RCC 7860 (cell line): ENCODE measurements at regions not wholly inside any gene's neighbourhood (a gene's known extent, or its start where the extent isn't known, plus 50 kb on each side); places are given as distances from the start of the nearest gene placed in this dataset.
A peak's percentile ranks its signal among the peaks of the same experiment; 100 is the strongest.

Experiments used
- DNase-seq: peaks from one replicate; pipeline ENCODE4 v3.0.0-alpha.2; 2015; ENCODE audit warnings: low spot score
- FAIRE-seq: peaks from 2 replicates; lab custom pipeline; 2012; peaks lifted over from hg19 to GRCh38; lab: Jason Lieb, UNC

GRCh38 chr11:37406651-37407050, 808.6 kb upstream of the RAG2 start:
- DNase-seq (no peak), FAIRE-seq (peak; percentile 86)

GRCh38 chr11:37404231-37404630, 806.2 kb upstream of the RAG2 start:
- FAIRE-seq (no peak), DNase-seq (no peak)

GRCh38 chr11:37402663-37403062, 804.6 kb upstream of the RAG2 start:
- DNase-seq (no peak), FAIRE-seq (no peak)

- FAIRE-seq, result no peak
- DNase-seq, result no peak
Measured at GRCh38 chr11:37394236-37394870, 796.3 kb upstream of the RAG2 start.

GRCh38 chr11:37391615-37392014, 793.6 kb upstream of the RAG2 start:
- FAIRE-seq, result no peak
- DNase-seq, result no peak

- DNase-seq (no peak), FAIRE-seq (no peak)
Measured at GRCh38 chr11:37390576-37391083, 792.6 kb upstream of the RAG2 start.

- DNase-seq (no peak), FAIRE-seq (no peak)
Measured at GRCh38 chr11:37378958-37379357, 780.9 kb upstream of the RAG2 start.

- no peak for DNase-seq
- no peak for FAIRE-seq
Measured at GRCh38 chr11:37372667-37373066, 774.6 kb upstream of the RAG2 start.

GRCh38 chr11:37371346-37371970, 773.4 kb upstream of the RAG2 start:
- peak; percentile 11 for DNase-seq
- peak; percentile 38 for FAIRE-seq

GRCh38 chr11:37370817-37371216, 772.8 kb upstream of the RAG2 start:
- DNase-seq, result no peak
- no peak for FAIRE-seq

GRCh38 chr11:37364246-37364839, 766.3 kb upstream of the RAG2 start:
- no peak for FAIRE-seq
- no peak for DNase-seq

- DNase-seq (no peak), FAIRE-seq (no peak)
Measured at GRCh38 chr11:37353192-37353591, 755.2 kb upstream of the RAG2 start.

- FAIRE-seq, result no peak
Measured at GRCh38 chr11:37352485-37352884, 754.4 kb upstream of the RAG2 start.

GRCh38 chr11:37343290-37343689, 745.3 kb upstream of the RAG2 start:
- DNase-seq, result no peak
- FAIRE-seq, result no peak

More at GRCh38 chr11:37352485-37352884, 754.4 kb upstream of the RAG2 start:
- no peak for DNase-seq

- FAIRE-seq (no peak), DNase-seq (no peak)
Measured at GRCh38 chr11:37336401-37336800, 738.4 kb upstream of the RAG2 start.

GRCh38 chr11:37333345-37333744, 735.3 kb upstream of the RAG2 start:
- FAIRE-seq (no peak), DNase-seq (no peak)

GRCh38 chr11:37323843-37324242, 725.8 kb upstream of the RAG2 start:
- FAIRE-seq (no peak), DNase-seq (no peak)

- FAIRE-seq (no peak), DNase-seq (no peak)
Measured at GRCh38 chr11:37322333-37323194, 724.5 kb upstream of the RAG2 start.

GRCh38 chr11:37320921-37321320, 722.9 kb upstream of the RAG2 start:
- FAIRE-seq, result no peak

GRCh38 chr11:37317803-37318202, 719.8 kb upstream of the RAG2 start:
- no peak for FAIRE-seq
- DNase-seq, result no peak

More at GRCh38 chr11:37320921-37321320, 722.9 kb upstream of the RAG2 start:
- no peak for DNase-seq

GRCh38 chr11:37313266-37313665, 715.2 kb upstream of the RAG2 start:
- FAIRE-seq (no peak), DNase-seq (no peak)
